CD14-positive monocyte (primary cell): ENCODE measurements at regions not wholly inside any gene's neighbourhood (a gene's known extent, or its start where the extent isn't known, plus 50 kb on each side); places are given as distances from the start of the nearest gene placed in this dataset.

Experiments
- DNase-seq, 3 donors: peaks; one replicate each; pipeline ENCODE4 v3.0.0-alpha.2; 2011 to 2022
- H2AFZ ChIP-seq: 2 replicates; pipeline ENCODE4 v1.6.0; 2012; ENCODE audit warnings: mild to moderate bottlenecking, low read depth, low read length, inconsistent platforms; ENCODE audit not compliant: insufficient read depth, poor library complexity, severe bottlenecking
- H3K27ac ChIP-seq, 2 donors: 1 replicate in 1 of 2; 2 replicates in 1 of 2; pipeline ENCODE4 v1.5.1; 2012 to 2013; ENCODE audit warnings: low read length in 2 of 2, control low read depth in 1 of 2, inconsistent platforms in 1 of 2, low read depth in 1 of 2, mild to moderate bottlenecking in 1 of 2
- H3K27me3 ChIP-seq, 2 donors: one replicate each; pipeline versions ENCODE4 v1.6.0 to v1.6.1; 2011 to 2013; ENCODE audit warnings: low read length in 2 of 2; ENCODE audit not compliant: control insufficient read depth in 2 of 2, insufficient read depth in 2 of 2
- H3K36me3 ChIP-seq, 2 donors: replicated peaks in 1 of 2; 1 replicate in 1 of 2; 2 replicates in 1 of 2; pipeline versions ENCODE4 v1.5.1 to v1.6.1; 2012 to 2013; ENCODE audit warnings: low read length in 2 of 2, control low read depth in 1 of 2, inconsistent platforms in 1 of 2, mild to moderate bottlenecking in 1 of 2; ENCODE audit not compliant: insufficient read depth in 2 of 2, control insufficient read depth in 1 of 2
- H3K4me1 ChIP-seq, 2 donors: 1 replicate in 1 of 2; 2 replicates in 1 of 2; pipeline versions ENCODE4 v1.5.1 to v1.6.1; 2012 to 2013; ENCODE audit warnings: low read length in 2 of 2, control low read depth in 1 of 2, inconsistent platforms in 1 of 2, mild to moderate bottlenecking in 1 of 2, moderate library complexity in 1 of 2; ENCODE audit not compliant: insufficient read depth in 2 of 2, control insufficient read depth in 1 of 2
- H3K4me2 ChIP-seq: replicated peaks from 2 replicates; pipeline ENCODE3; 2012; ENCODE audit warnings: low read length, moderate library complexity, mild to moderate bottlenecking; ENCODE audit not compliant: poor library complexity, severe bottlenecking; ENCODE audit errors: extremely low read depth
- H3K4me3 ChIP-seq, 3 experiments: fragments of 200-600 bp in 1 of 3; sonication (generic) in 1 of 3; replicated peaks in 1 of 3; 1 replicate in 2 of 3; 2 replicates in 1 of 3; pipeline ENCODE4 v1.5.1; 2011 to 2013; ENCODE audit warnings: low read length in 3 of 3, mild to moderate bottlenecking in 3 of 3, control low read depth in 2 of 3, low read depth in 2 of 3, inconsistent platforms in 1 of 3, moderate library complexity in 1 of 3
- H3K79me2 ChIP-seq: 2 replicates; pipeline ENCODE4 v1.6.0; 2012; ENCODE audit warnings: mild to moderate bottlenecking, control low read depth, inconsistent platforms, low read length, moderate library complexity; ENCODE audit not compliant: insufficient read depth
- H3K9ac ChIP-seq: 2 replicates; pipeline ENCODE4 v1.6.0; 2017; ENCODE audit warnings: low read length, mild to moderate bottlenecking; ENCODE audit not compliant: insufficient read depth, poor library complexity, severe bottlenecking
- H3K9me3 ChIP-seq, 2 donors: replicated peaks in 1 of 2; 1 replicate in 1 of 2; 2 replicates in 1 of 2; pipeline versions ENCODE4 v1.5.1 to v1.6.1; 2012 to 2013; ENCODE audit warnings: low read length in 2 of 2, control low read depth in 1 of 2; ENCODE audit not compliant: control insufficient read depth in 1 of 2, insufficient read depth in 1 of 2
- H4K20me1 ChIP-seq: 2 replicates; pipeline ENCODE4 v1.6.0; 2012; ENCODE audit warnings: mild to moderate bottlenecking, low read length, control low read depth, moderate library complexity; ENCODE audit not compliant: insufficient read depth
- H3K27ac Mint-ChIP-seq, 7 donors: one replicate each; pipeline ENCODE4 v1.8.0; 2020; ENCODE audit warnings: mild to moderate bottlenecking in 7 of 7, mixed read lengths in 7 of 7, moderate library complexity in 6 of 7, inconsistent platforms in 2 of 7
- H3K27me3 Mint-ChIP-seq, 3 donors: one replicate each; pipeline ENCODE4 v1.8.0; 2021 to 2022; ENCODE audit warnings: low read depth in 3 of 3, mild to moderate bottlenecking in 3 of 3, mixed read lengths in 3 of 3, moderate library complexity in 3 of 3, inconsistent platforms in 1 of 3
- H3K36me3 Mint-ChIP-seq, 2 donors: one replicate each; pipeline ENCODE4 v1.8.0; 2020; ENCODE audit warnings: mixed read lengths in 2 of 2, inconsistent platforms in 1 of 2, mild to moderate bottlenecking in 1 of 2
- H3K4me1 Mint-ChIP-seq: one replicate; pipeline ENCODE4 v1.8.0; 2020; ENCODE audit warnings: mild to moderate bottlenecking, mixed read lengths
- H3K4me3 Mint-ChIP-seq, 2 donors: one replicate each; pipeline ENCODE4 v1.8.0; 2020; ENCODE audit warnings: mild to moderate bottlenecking in 2 of 2, mixed read lengths in 2 of 2, moderate library complexity in 1 of 2
- H3K9me3 Mint-ChIP-seq, 7 donors: one replicate each; pipeline ENCODE4 v1.8.0; 2020 to 2022; ENCODE audit warnings: mixed read lengths in 7 of 7, mild to moderate bottlenecking in 6 of 7, moderate library complexity in 6 of 7, inconsistent platforms in 2 of 7
- CTCF ChIP-seq: fragments of 200-600 bp; IDR thresholded peaks from one replicate; pipeline ENCODE4 v1.8.0; 2022; ENCODE audit warnings: antibody characterized with exemption, mild to moderate bottlenecking
- WGBS: methylation state at CpG from one replicate; pipeline ENCODE4 v1.1.5; 2013; ENCODE audit warnings: missing lambda C conversion rate; ENCODE audit not compliant: insufficient coverage; 5-methylcytosine and 5-hydroxymethylcytosine counted together
- intact Hi-C, 2 donors: fragments of 100-400 bp; cut with micrococcal nuclease; formaldehyde crosslinking; loops; one replicate each; pipeline versions ENCODE4 v1.15.0 to v1.15.1; 2023

- intact Hi-C loops: no loop called here
- H3K4me1 Mint-ChIP-seq: no peaks in the 10 kb centered on the region
- no peak overlapping the region for H3K9ac ChIP-seq
- no peak for DNase-seq
- H3K4me3 ChIP-seq: no peak overlapping the region
- H3K79me2 ChIP-seq: no peaks in the 10 kb centered on the region
- H3K27ac ChIP-seq: no peak overlapping the region
- H4K20me1 ChIP-seq: no peaks in the 10 kb centered on the region
- H3K9me3 ChIP-seq: peaks cover 0 to 8% of the 10 kb centered on the region in 2 donors
- H3K36me3 ChIP-seq: no peaks in the 10 kb centered on the region
- no peak overlapping the region for H2AFZ ChIP-seq
- no peaks in the 10 kb centered on the region for H3K36me3 Mint-ChIP-seq
- H3K27me3 ChIP-seq: no peaks in the 10 kb centered on the region
- H3K4me2 ChIP-seq: no peak overlapping the region
- no peaks in the 10 kb centered on the region for H3K27me3 Mint-ChIP-seq
- no peak overlapping the region for H3K27ac Mint-ChIP-seq
- no peak overlapping the region for H3K4me3 Mint-ChIP-seq
- peaks cover 5 to 12% (median 11%) of the 10 kb centered on the region in 7 donors for H3K9me3 Mint-ChIP-seq
- TF ChIP-seq CTCF: no peak
- no peaks in the 10 kb centered on the region for H3K4me1 ChIP-seq
- WGBS: 93% methylated on average over 2 of the region's 4 CpGs
Observed at GRCh38 chr4:147339100-147339499, 141.8 kb upstream of the EDNRA start.

- Histone ChIP-seq H3K4me1 (no peaks in the 10 kb centered on the region), H2AFZ (no peak overlapping the region), H3K4me2 (no peak overlapping the region), H3K9ac (no peak overlapping the region), H3K36me3 (no peaks in the 10 kb centered on the region), H3K4me3 (no peak overlapping the region), H3K27ac (no peak overlapping the region), H3K27me3 (no peaks in the 10 kb centered on the region), H3K9me3 (peaks cover 0 to 8% of the 10 kb centered on the region in 2 donors), H3K79me2 (no peaks in the 10 kb centered on the region), H4K20me1 (no peaks in the 10 kb centered on the region)
- WGBS: no CpG with 5 or more reads among the region's 1 CpG
- H3K9me3 Mint-ChIP-seq: peaks cover 5 to 12% (median 11%) of the 10 kb centered on the region in 7 donors
- no peaks in the 10 kb centered on the region for H3K36me3 Mint-ChIP-seq
- H3K27me3 Mint-ChIP-seq: no peaks in the 10 kb centered on the region
- no peak for DNase-seq
- no peak overlapping the region for H3K27ac Mint-ChIP-seq
- H3K4me1 Mint-ChIP-seq: no peaks in the 10 kb centered on the region
- intact Hi-C loops: no loop called here
- no peak for TF ChIP-seq CTCF
- no peak overlapping the region for H3K4me3 Mint-ChIP-seq
Observed at GRCh38 chr4:147340111-147340510, 140.8 kb upstream of the EDNRA start.
